ENCODE measurements at regions not wholly inside any gene's neighbourhood (a gene's known extent, or its start where the extent isn't known, plus 50 kb on each side); places are given as distances from the start of the nearest gene placed in this dataset.
"Not testable (repeated sequence)": the region's sequence is repeated elsewhere in the genome, so short reads cannot be mapped to it uniquely, and the experiment has no call there.

GRCh38 chr14:89661392-89661791 is 244.4 kb upstream of the FOXN3 start:
- DNase-seq (ENCODE audit: low spot score) = no peak

- not testable (repeated sequence) for DNase-seq (ENCODE audit: low spot score)
These were observed 243.7 kb upstream of the FOXN3 start for GRCh38 chr14:89660625-89661233.

- DNase-seq (ENCODE audit: low spot score) = no peak
These were observed 243.1 kb upstream of the FOXN3 start for GRCh38 chr14:89660166-89660565.

GRCh38 chr14:89658977-89659670 is 242.1 kb upstream of the FOXN3 start:
- no peak for DNase-seq (ENCODE audit: low spot score)

GRCh38 chr14:89657014-89657413 is 240.0 kb upstream of the FOXN3 start:
- no peak for DNase-seq (ENCODE audit: low spot score)

- no peak for DNase-seq (ENCODE audit: low spot score)
These were observed 238.0 kb upstream of the FOXN3 start for GRCh38 chr14:89654998-89655397.

GRCh38 chr14:89652352-89652751 is 235.3 kb upstream of the FOXN3 start:
- no peak for DNase-seq (ENCODE audit: low spot score)

- no peak for DNase-seq (ENCODE audit: low spot score)
These were observed 234.8 kb upstream of the FOXN3 start for GRCh38 chr14:89651805-89652204.

- no peak for DNase-seq (ENCODE audit: low spot score)
These were observed 233.3 kb upstream of the FOXN3 start for GRCh38 chr14:89650077-89650978.

GRCh38 chr14:89649451-89650075 is 232.5 kb upstream of the FOXN3 start:
- no peak for DNase-seq (ENCODE audit: low spot score)

- DNase-seq (ENCODE audit: low spot score) = no peak
These were observed 231.9 kb upstream of the FOXN3 start for GRCh38 chr14:89648924-89649323.

- no peak for DNase-seq (ENCODE audit: low spot score)
These were observed 231.5 kb upstream of the FOXN3 start for GRCh38 chr14:89648510-89648909.

GRCh38 chr14:89646971-89647370 is 229.9 kb upstream of the FOXN3 start:
- DNase-seq (ENCODE audit: low spot score) = no peak

- DNase-seq (ENCODE audit: low spot score) = no peak
These were observed 227.6 kb upstream of the FOXN3 start for GRCh38 chr14:89644641-89645040.

GRCh38 chr14:89641495-89642175 is 224.6 kb upstream of the FOXN3 start:
- no peak for DNase-seq (ENCODE audit: low spot score)

- DNase-seq (ENCODE audit: low spot score) = no peak
These were observed 223.1 kb upstream of the FOXN3 start for GRCh38 chr14:89640141-89640540.

- DNase-seq (ENCODE audit: low spot score) = no peak
These were observed 222.7 kb upstream of the FOXN3 start for GRCh38 chr14:89639687-89640086.

- DNase-seq (ENCODE audit: low spot score) = no peak
These were observed 221.9 kb upstream of the FOXN3 start for GRCh38 chr14:89638891-89639290.

- DNase-seq (ENCODE audit: low spot score) = no peak
These were observed 220.5 kb upstream of the FOXN3 start for GRCh38 chr14:89637581-89637980.

GRCh38 chr14:89635615-89636014 is 218.6 kb upstream of the FOXN3 start:
- no peak for DNase-seq (ENCODE audit: low spot score)

- DNase-seq (ENCODE audit: low spot score) = no peak
These were observed 217.0 kb upstream of the FOXN3 start for GRCh38 chr14:89634037-89634436.
